GM12873 (cell line): ENCODE measurements at regions not wholly inside any gene's neighbourhood (a gene's known extent, or its start where the extent isn't known, plus 50 kb on each side); places are given as distances from the start of the nearest gene placed in this dataset.

Source experiments
- CTCF ChIP-seq: IDR thresholded peaks from 2 replicates; pipeline ENCODE4 v1.5.1; 2012; ENCODE audit warnings: low read depth, mild to moderate bottlenecking, moderate library complexity, low read length, control low read depth; ENCODE audit not compliant: insufficient read depth; ENCODE audit errors: missing control alignments

GRCh38 chr16:7185689-7186088 lies 147.0 kb upstream of the RBFOX1 start:
- TF ChIP-seq CTCF = no peak

- TF ChIP-seq CTCF = no peak
Measured at GRCh38 chr16:7185165-7185564, 147.5 kb upstream of the RBFOX1 start.

GRCh38 chr16:7183768-7184167 lies 148.9 kb upstream of the RBFOX1 start:
- no peak for TF ChIP-seq CTCF

GRCh38 chr16:7182510-7183109 lies 150.0 kb upstream of the RBFOX1 start:
- TF ChIP-seq CTCF = no peak

GRCh38 chr16:7177875-7178274 lies 154.8 kb upstream of the RBFOX1 start:
- no peak for TF ChIP-seq CTCF

- TF ChIP-seq CTCF = no peak
Measured at GRCh38 chr16:7171151-7171550, 161.5 kb upstream of the RBFOX1 start.

GRCh38 chr16:7167626-7168025 lies 165.0 kb upstream of the RBFOX1 start:
- TF ChIP-seq CTCF = no peak
